GM21360 (cell line): ENCODE measurements at regions not wholly inside any gene's neighbourhood (a gene's known extent, or its start where the extent isn't known, plus 50 kb on each side); places are given as distances from the start of the nearest gene placed in this dataset.

ENCODE experiments used
- ATAC-seq: cut with Tn5 transposase; IDR thresholded peaks from one replicate; pipeline ENCODE4 v1.9.1; 2021; ENCODE audit warnings: mild to moderate bottlenecking, moderate library complexity; ENCODE audit not compliant: unreplicated experiment

DNA sequence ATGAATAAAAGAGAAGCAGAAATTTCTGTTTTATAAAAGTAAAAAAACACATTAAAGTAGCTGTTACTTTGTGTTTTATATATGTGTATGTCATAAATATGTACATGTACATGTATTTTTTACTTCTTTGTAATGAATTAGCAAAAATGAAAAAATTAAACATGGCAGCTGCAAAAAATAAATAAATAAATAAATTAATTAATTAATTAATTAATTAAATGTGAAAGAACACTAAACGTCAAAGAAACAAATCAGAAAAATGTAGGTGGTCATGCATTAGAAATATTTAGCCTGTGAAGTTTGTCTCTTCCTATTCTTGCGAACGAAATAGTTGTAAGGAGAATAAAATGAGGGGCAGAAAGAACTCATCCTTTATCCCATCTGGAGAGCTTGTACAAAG is 357.0 kb downstream of the ZIC4 start:
- ATAC-seq, result no peak

DNA sequence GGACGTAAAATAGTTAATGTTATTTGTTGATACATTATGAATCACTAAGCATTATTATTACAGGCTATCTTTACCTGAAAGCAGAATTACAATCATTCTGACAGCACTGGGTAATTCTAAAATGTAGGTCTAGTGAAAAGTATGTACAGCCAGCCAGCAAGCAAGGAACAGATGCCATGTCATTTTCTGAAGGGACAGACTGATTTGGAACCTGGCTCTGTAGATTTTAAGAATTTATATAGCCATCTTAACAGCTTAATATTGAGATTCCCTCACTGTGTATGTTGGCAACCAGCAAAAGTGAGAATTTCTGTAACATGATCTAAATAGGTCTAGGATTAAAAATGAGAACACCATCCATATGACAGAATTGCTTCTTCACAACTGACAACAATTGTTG is 359.4 kb downstream of the ZIC4 start:
- no peak for ATAC-seq

DNA sequence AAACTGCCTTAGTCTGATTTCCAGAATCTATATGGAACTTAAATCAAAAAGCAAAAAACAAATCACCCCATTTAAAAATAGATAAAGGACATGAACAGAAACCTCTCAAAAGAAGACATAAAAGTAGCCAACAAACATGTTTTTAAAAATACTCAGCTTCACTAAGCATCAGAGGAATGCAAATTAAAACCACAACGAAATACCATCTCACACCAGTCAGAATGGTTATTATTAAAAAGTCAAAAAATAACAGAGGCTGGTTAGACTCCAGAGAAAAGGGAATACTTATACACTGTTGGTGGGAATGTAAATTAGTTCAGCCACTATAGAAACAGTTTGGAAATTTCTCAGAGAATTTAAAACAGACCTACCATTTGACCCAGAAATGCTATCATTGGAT is 367.9 kb downstream of the ZIC4 start:
- ATAC-seq, result no peak

DNA sequence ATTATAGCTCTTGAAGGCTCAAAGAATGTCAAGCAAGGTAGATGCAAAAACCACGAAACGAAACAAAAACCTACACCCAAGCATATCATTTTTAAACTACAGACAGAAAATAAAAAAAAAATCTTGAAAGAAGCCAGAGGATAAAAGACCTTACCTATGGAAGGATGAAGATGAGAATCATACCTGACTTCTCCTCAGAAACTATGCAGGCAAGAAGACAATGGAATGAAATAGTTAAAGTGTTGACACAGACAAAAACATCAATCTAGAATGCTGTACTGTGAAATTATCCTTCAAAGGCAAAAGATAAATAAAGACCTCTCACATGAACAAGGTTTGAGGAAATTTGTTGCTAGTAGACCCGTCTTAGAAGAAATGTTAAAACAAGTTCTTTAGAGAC is 372.0 kb downstream of the ZIC4 start:
- ATAC-seq, result no peak

DNA sequence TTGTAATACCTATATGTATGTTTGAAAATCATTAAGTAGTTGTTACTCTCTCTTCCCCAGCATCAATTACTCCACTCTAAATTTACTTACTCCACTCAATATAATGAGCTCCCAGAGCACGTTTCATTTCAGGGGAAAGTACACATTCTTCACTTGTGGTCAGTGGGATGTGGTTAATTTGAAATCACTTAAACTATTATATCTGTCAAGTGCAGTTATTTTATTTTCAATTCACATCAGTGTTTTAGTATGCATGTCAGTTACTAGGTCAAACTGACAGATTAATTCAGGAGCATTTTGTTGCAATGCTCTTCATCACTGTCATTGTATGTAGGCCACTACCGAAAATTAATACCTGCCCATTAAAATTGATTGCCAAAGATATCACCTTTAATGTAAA is 376.1 kb downstream of the ZIC4 start:
- ATAC-seq, result no peak

DNA sequence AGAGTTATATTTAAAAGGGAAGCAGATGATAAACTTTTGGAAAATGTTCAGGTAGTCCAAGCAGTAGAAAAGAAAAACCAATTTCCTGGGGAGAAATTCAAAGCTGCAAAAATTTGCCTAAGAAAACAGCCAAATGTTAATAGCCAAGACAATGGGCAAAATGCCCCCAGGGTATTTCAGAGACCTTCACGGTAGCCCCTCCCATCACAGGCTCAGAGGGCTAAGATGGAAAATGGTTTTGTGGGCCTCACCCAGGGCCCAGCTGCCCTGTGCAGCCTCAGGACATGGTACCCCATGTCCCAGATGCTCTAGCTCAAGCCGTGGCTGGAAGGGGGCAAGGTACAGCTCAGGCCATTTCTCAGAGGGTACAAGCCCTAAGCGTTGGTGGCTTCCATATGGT is 391.0 kb downstream of the ZIC4 start:
- no peak for ATAC-seq

DNA sequence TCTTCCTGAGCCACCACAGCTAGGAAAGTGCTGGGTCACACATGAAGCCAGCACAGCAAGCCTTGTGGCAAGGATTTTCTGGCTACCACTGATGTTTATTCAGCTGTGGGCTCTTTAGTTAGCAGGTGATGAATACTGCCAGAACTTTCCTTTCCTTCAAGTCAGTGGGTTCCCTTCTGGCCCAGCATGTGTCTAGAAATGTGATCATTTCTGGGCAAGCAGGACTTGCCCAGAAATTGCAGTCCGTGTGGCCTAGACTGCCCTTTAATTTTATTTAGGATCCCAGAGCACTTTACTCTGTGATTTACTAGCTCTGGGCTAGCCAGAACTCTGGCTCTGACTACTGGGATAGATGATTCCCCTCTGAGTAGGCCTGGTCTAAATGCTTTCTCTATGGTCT is 397.5 kb downstream of the ZIC4 start:
- no peak for ATAC-seq

DNA sequence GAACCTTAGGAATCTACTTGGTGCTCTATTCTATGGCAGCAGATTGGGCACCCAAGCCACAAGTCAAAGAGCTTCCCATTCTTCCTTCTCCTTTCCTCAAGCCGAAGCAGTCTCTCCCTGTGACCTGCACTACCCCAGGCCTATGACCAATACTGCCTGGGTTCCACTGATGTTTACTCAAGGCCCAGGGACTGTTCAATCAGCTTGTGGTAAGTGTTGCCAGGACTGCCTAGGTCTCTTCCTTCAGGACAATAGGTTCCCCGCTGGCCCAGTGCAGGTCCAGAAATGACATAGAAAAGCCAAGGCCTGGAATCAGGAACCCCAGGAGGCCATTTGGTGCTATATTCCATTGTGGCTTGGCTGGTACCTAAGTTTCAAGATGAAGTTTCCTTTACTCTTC is 397.9 kb downstream of the ZIC4 start:
- no peak for ATAC-seq

DNA sequence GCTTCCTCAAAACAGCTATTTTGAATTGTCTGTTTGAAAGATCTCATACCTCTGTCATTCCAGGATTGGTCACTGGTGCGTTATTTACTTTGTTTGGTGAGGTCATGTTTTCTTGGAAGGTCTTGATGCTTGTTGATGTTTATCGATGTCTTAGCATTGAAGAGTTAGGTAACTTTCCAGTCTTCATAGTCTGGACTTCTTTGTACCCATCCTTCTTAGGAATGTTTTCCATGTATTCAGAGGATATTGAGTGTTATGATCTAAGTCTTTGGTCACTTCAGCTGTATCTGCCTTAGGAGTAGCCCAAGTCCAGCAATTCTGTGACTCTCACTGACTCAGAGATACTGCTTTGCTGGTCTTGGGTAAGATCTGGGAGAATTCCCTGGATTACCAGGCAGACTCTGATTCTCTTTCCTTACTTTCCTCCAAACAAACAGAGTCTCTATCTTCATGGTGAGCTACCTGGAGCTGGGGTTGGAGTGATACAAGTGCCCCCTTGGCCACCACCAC is 398.6 kb downstream of the ZIC4 start:
- no peak for ATAC-seq

DNA sequence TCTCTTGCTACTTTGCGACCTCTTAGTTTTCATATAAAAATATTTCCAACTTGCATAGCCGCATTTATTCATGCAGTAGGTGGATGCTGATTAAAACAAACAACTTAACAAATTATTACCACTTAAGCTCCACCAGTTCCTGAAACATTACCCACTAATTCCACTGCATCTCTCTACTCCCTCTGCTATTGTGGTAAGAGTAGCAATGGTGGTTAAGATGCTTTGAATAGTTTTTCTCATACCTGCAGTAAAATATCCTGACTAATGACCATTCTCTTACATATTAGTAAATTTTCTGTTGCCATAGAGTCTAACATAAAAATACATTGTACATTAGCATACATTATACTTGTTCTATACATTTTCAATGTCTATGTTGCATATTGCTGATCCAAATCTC is 397.6 kb upstream of the PLSCR5 start:
- no peak for ATAC-seq

DNA sequence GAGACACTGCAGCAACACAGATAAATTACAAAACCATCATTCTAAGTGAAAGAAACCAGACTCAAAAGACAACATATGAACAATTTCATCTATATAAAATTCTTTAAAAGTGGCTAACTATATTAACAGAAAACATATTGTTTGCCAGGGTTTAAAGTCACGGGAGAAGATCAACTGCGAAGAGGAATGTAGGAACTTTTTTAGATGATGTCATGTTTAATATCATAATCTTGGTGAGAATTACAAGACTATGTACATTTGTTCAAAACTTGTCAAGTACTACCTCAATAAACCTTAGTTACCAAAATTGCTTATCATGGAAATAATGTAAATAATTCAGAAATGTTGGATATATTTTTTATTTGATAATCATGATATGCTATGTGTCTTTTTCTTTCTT is 395.1 kb upstream of the PLSCR5 start:
- ATAC-seq, result no peak

DNA sequence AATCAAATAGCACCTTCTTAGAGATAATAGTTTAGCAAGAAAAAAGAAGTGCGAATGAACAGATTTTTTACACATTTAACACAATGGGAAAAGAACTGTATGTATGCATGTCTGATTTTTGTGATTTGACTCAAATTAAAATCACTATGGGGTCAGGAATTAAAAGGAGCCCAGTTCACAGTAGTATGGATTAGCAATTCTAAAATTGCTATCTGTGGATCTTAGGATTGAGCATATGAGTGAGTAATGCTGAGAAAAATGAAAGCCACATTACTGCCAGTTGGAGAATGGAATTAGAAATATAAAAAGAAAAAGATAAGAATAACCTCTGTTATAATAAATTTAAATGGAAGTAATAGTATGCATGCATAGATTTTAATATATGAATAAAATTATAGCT is 386.8 kb upstream of the PLSCR5 start:
- no peak for ATAC-seq

DNA sequence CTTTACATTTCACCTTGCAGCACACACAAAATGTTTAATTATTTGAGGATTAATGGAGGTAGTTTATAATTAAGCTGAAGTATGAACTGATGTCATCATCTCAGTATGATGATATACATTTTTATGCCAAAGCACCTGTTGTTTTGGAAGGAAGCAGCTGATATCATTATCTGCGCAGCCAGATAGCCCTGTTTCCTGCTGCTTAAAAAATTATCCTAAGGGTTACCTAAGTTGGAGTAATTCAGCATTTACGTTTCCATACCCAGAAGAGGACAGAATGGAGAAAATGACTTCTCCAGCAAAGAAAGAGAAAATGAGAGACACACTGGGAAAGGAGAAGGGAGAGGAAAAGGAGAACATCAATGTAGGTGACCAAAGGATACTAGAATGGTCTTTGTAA is 370.3 kb upstream of the PLSCR5 start:
- ATAC-seq, result no peak

DNA sequence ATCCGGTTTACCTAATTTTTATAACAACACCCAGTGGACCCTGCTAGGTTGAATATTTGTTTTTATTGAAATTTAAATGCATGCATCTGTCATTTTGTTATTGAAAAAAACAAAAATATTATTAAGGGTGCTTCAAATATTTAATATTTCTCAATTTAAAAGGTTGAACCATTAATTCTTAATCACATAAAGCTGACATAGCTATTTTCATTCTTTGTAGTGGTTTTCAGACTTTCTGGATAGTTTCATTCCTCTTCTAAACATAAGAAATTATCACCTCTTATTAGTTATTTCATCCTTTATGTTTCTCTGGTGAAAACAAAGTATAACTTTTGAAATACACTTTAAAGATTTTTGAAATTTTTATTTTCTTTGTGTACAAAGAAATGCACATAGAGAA is 369.9 kb upstream of the PLSCR5 start:
- ATAC-seq, result no peak

DNA sequence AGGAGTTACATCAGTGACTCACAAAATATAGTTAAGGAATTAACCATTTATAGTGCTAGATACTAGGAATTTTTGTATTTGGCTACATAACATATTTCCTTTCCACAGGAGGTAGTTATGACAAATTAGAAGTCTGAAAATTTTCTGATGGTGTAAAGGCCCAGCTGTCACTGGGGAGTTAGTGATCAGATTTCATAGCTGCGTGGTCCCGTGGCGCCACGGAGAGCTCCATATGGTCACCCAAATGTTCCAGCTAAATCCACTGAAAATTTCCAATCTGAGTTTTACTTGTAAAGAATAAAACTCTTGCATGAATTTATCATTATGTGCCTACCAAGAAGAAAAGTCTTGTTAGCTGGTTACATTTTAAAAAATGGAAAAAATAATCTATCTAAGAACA is 368.9 kb upstream of the PLSCR5 start:
- ATAC-seq, result no peak

DNA sequence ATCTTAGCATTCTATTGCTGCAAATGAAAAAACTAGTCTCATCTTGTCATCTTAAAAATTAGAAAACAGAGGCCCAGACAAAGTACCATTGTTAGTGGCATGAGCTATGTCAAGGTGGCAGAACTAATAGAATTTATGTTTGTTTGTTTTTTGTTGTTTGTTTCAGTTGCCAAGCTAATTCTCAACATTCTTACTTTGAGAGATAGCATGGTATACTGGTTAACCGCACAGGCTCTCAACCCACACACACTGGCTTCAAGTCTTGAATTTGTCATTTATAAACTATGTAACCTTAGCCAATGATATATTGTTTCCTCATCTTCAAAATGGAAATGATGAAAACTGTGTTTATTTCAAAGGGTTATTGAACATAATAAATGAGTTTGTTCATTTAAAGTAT is 367.6 kb upstream of the PLSCR5 start:
- no peak for ATAC-seq

DNA sequence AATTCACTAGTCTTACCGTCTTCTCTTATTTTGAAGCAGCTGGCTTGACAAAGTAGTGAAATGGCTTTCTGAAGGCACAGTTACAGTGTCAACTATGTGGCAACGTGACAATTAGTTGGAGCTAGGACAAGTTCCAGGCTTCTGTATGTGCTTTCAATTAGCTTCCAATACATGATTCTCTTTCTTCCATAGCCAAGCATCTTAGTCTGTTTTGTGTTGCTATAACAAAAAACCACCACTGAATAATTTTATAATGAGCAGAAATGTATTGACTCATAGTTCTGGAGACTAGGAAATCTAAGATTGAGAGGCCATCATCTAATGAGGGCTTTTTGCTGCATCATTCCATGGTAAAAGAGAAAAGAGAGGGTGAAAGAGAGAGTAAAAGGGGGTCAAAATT is 365.1 kb upstream of the PLSCR5 start:
- ATAC-seq, result no peak

DNA sequence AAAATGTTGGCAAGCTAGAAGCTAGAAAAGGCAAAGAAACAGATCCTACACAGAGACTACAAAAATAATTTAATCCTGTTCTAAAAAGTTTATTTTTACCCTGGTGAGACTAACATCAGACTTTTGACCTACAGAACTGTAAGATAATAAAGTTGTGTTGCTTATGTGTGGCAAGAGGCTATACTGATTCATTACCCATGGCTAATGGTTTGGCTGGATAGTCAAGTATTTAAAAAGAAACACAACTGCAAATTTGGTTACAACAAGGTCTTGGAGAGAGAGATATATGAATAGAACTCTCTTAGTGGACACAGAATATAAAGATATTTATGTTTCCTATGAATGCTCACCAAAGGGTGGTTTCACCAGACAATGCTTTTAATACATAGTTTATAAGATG is 364.2 kb upstream of the PLSCR5 start:
- ATAC-seq, result no peak

DNA sequence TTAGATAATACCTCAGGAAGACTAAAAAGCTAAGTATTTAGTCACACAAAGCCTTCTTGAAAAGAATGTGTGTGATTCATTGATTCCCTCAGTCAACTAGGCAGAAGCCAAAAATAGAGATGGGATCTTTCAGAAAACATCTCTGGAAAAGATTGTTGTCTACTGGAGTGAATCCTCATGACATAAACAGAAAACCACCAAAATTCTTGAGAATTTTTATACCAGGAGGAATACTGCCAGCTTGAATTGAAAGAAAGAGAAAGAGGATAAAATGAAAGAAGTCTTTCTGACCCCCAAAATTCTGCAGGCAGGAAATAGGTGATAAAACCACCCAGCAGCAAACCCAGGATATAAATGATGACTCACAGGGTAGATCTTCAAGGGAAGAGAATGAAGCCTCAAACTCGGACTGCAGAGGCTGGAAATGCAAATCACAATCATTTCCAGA is 363.1 kb upstream of the PLSCR5 start:
- no peak for ATAC-seq

DNA sequence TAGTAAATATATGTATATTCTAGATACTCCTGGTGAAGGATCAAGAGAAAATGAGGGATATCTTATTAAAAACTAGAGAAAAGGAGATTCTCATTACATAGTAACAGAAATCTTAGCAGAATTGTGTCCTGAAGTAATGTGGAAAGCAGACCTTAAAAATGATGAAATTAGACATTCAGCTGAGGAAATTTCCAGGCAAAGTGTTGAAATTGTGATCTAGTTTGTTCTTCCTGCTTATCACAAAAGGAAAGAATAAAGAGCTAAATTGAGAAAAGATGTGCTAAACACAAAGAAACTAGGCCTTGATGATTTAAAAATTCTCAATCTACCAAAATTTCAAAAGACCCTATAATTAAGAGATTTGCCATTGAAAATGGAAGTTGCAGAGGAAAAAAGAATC is 362.6 kb upstream of the PLSCR5 start:
- ATAC-seq, result no peak

DNA sequence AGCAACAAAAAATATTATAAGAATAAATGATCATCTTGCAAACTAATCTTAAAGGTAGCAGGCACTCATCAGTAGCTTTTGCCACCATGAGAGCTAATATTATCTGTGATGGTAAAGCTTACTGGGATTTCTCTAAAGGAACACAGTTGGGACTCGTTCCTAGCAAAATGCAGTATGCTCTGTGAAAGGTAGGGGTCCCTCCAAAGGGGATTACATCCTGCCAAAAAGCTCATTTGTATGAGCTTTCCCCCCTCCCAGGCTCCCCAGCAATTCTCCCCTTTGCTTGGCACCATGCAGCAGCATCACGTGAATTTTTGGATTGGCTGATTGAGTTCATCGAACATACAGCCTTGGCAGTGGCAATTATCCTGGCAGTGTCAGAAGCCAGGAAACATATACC is 361.0 kb upstream of the PLSCR5 start:
- ATAC-seq, result no peak

DNA sequence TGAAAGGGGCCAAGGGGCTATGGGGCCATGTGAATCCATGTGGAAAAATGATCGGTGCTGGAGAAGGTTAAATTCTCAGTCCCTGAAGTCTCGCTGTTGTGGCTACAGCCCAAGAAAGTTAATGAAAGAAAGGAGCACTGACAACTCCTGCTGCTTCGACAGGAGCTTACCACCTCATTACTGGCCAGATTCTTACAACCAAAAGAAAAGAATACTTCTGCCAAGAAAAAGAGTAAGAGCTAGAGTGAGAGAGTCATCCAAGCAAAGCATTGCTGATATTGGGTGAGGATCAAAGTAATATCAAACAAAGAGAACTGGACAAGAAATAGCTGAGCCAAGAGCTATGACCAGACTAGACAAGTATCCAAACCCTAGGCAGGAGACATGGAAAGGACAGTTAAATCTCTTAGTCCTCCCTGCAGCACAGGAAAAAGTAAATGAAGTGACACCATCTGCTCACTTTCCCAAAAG is 348.4 kb upstream of the PLSCR5 start:
- ATAC-seq, result no peak

DNA sequence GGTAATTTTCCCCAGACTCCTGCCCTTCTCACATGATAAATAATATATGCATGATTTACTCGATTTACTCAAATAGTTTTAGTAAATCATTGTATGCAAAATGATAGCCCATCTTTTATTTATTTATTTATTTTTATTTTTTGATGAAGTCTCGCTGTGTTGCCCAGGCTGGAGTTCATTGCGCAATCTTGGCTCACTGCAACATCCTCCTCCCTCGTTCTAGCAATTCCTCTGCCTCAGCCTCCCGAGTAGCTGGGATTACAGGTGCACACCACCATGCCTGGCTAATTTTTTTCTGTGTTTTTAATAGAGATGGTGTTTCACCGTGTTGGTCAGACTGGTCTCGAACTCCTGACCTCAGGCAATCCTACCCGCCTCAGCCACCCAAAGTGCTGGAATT is 343.8 kb upstream of the PLSCR5 start:
- ATAC-seq, result no peak

DNA sequence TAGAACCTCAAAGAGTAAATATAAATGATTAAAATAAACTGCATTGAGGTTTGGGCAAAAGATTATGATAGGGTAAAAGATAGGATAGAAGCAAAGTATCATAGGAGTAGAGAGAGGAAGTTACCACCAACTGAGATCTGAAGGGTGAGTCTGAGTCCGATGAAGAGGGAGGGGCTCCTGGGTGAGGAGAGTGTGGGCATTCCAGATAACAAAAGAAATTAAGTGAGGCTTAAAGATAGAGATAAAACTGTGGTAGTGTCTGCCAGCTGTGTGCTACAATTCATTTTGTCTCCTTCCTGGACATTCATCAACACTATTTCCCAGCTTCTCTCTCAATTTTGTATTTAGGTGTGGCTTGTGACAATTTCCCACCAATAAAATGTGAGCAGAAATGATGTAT is 343.0 kb upstream of the PLSCR5 start:
- no peak for ATAC-seq
